ENCODE measurements at regions not wholly inside any gene's neighbourhood (a gene's known extent, or its start where the extent isn't known, plus 50 kb on each side); places are given as distances from the start of the nearest gene placed in this dataset.
A peak's percentile ranks its signal among the peaks of the same experiment; 100 is the strongest.
"Not testable (repeated sequence)": the region's sequence is repeated elsewhere in the genome, so short reads cannot be mapped to it uniquely, and the experiment has no call there.

GRCh38 chr4:126182786-126183185, 868.0 kb downstream of the FAT4 start:
- DNase-seq = no peak

- DNase-seq = no peak
These were observed 868.5 kb downstream of the FAT4 start for GRCh38 chr4:126183206-126183605.

GRCh38 chr4:126191536-126191935, 876.8 kb downstream of the FAT4 start:
- no peak for DNase-seq

- DNase-seq = no peak
These were observed 877.8 kb downstream of the FAT4 start for GRCh38 chr4:126192506-126192905.

GRCh38 chr4:126201251-126202138, 886.7 kb downstream of the FAT4 start:
- DNase-seq = not testable (repeated sequence)

DNA sequence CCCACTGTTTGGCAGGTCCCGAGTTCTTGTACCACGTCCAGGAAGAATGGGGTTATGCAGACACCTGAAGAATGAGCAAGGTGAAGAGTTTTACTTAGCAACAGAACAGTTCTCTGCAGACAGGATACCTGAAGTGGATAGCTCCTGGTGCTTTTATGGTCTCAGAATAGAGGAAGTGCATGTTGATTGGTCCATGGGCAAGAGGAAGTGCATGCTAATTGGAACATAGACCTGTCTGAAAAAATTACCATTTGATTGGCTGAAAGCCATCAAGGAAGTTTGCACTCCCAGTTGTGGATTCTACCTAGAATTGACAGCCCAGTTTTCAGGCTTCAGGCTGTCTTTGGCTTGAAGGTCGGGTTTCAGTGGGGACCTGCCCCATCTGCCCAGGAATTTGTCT, 887.5 kb downstream of the FAT4 start:
- no peak for DNase-seq

DNA sequence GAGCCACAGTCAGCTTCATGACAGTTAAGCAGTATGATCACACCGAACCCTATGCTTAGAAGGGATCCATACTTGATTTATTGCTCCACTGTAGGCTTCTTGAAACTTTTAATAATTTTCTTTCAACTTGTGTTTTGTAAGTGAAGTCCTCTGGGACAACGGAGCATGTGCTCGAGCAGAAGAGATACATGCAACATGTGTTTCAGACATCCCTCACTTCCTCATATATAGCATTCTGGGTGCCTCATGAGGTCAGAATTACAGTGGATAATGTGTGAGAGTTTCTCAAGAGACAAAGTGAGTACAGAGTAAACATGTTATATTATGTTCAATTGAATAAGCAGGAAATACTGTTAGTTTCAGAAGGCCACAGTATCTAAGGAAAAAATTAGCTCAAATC, 893.2 kb downstream of the FAT4 start:
- no peak for DNase-seq

GRCh38 chr4:126209147-126209546, 894.4 kb downstream of the FAT4 start:
- no peak for DNase-seq

DNA sequence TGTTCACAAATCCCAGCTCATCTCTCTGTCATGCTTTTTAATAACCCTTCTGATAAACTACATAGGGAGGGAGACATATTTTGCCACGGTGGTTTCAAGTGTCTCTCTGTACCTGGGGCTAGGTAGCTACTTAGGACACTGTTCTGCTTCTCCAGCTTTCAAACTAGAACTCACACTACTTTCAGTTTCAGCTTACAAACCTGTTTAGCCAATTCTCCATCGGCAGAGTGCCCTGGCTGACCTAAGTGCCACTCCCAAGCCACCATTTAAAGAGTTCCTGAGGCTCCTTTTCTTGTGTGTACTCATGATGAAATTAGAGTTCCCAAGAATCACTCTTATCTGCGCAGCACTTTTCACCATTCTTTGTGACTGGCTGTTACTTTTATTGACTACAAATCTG, 899.2 kb downstream of the FAT4 start:
- DNase-seq = no peak

DNA sequence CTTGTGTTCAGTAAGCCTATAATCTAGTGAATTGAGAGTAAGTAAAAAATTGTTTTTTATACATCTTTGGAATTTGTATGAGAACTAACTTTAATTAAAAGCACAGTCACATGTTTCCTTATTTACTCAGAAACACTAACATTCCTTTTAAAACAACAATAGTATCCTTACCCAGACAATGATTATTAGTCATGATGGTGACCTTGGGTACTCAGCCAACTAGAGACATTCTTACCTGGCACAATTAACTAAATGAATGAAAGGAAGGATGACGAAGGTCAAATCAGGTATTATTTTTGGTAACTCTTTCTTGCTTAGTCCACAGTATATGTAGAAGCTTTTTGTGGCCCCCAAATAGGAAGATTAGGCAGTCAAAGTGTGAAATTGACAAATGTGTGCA, 901.0 kb downstream of the FAT4 start:
- no peak for DNase-seq

- DNase-seq = no peak
These were observed 901.9 kb downstream of the FAT4 start for GRCh38 chr4:126216611-126217010.

DNA sequence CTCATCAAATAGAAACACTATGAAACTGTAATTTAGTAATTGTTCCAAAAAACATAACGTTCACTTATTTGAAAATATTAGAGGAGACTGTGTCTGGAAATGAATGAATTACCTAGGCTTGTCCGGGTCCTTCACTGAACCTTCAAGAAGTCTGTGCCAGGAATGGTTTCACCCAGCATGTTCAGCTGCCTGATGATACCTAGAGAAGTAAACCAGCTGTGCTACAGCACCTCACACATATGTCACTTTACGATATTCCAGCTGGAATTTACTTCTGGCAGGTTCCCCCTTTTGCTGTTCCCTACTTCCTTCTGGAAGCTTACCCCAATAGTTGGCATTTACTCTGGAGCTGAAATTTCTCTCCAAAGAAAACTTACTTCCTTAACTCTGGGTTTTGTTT, 906.5 kb downstream of the FAT4 start:
- DNase-seq = no peak

- DNase-seq = no peak
These were observed 907.1 kb downstream of the FAT4 start for GRCh38 chr4:126221717-126222340.

- peak; percentile 57 to 68 for DNase-seq
These were observed 909.1 kb downstream of the FAT4 start for GRCh38 chr4:126223784-126224407.

- DNase-seq = no peak
These were observed 912.7 kb downstream of the FAT4 start for GRCh38 chr4:126227428-126227827.

GRCh38 chr4:126230269-126230668, 915.5 kb downstream of the FAT4 start:
- DNase-seq = no peak

GRCh38 chr4:126233483-126233882, 918.7 kb downstream of the FAT4 start:
- no peak for DNase-seq

- no peak for DNase-seq
These were observed 923.3 kb downstream of the FAT4 start for GRCh38 chr4:126238013-126238412.

- DNase-seq = no peak
These were observed 926.9 kb downstream of the FAT4 start for GRCh38 chr4:126241634-126242033.

- DNase-seq = peak; percentile 12 to 18
These were observed 928.1 kb downstream of the FAT4 start for GRCh38 chr4:126242679-126243390.

DNA sequence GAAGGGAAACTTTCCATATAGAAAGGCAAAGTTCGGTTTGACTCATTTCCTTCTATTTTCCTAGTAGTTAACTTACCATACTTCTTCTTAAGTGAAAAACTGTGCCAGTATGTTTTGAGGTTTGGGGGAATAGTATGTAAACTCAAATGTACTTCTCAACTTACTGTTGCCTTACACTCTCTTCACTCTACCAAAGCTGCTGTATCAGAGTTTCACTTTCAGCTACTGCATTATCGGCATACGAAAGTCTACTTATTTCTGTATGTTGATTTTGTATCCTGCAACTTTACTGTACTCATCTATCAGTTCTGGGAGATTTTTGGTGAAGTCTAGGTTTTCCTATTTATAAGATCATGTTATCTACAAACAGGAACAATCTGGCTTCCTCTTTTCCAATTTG, 932.7 kb downstream of the FAT4 start:
- DNase-seq = no peak

- no peak for DNase-seq
These were observed 935.3 kb downstream of the FAT4 start for GRCh38 chr4:126250006-126250405.

- no peak for DNase-seq
These were observed 936.4 kb downstream of the FAT4 start for GRCh38 chr4:126251169-126251568.

Data from Kasumi-1 (cell line).